ENCODE measurements at regions not wholly inside any gene's neighbourhood (a gene's known extent, or its start where the extent isn't known, plus 50 kb on each side); places are given as distances from the start of the nearest gene placed in this dataset.
A peak's percentile ranks its signal among the peaks of the same experiment; 100 is the strongest.

DNA sequence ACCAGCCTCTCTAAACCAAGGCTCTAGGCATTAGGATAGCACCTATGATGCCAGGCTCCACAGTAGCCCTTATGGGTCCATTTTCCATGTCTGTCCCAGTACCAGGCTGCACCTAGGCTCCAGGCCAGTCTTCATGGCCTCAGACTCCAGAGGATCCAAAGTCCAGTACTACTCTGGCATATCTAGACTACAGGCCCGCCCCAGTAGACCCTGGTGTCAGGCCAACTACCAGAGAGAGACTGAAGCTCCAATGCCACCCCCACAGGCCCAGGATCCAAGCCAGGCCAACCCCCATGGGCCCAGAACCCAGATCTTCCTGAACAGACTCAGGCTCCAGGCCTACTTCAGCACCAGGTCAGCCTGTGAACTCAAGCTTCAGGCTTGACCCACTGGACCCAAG is 287.0 kb downstream of the KCNC2 start:
- Histone ChIP-seq H3K36me3 (ENCODE audit: insufficient read depth, low read length) (no peaks in the 10 kb centered on the region), H3K27ac (ENCODE audit: low read depth, low read length) (no peak overlapping the region), H3K4me3 (ENCODE audit: low read length) (no peak overlapping the region), H3K4me1 (ENCODE audit: insufficient read depth, low read length) (no peaks in the 10 kb centered on the region), H3K9me3 (ENCODE audit: low read length) (no peaks in the 10 kb centered on the region), H3K27me3 (ENCODE audit: insufficient read depth, low read length, poor library complexity, severe bottlenecking) (no peaks in the 10 kb centered on the region)
- no peak for DNase-seq
- ChIA-PET CTCF (no interaction called here), POLR2A (no interaction called here)
- Mint-ChIP-seq H3K4me3 (no peak overlapping the region), H3K27ac (no peak overlapping the region), H3K27me3 (no peaks in the 10 kb centered on the region), H3K9me3 (peaks cover 0 to 9% (median 2%) of the 10 kb centered on the region in 5 donors), H3K36me3 (no peaks in the 10 kb centered on the region), H3K4me1 (no peaks in the 10 kb centered on the region)

DNA sequence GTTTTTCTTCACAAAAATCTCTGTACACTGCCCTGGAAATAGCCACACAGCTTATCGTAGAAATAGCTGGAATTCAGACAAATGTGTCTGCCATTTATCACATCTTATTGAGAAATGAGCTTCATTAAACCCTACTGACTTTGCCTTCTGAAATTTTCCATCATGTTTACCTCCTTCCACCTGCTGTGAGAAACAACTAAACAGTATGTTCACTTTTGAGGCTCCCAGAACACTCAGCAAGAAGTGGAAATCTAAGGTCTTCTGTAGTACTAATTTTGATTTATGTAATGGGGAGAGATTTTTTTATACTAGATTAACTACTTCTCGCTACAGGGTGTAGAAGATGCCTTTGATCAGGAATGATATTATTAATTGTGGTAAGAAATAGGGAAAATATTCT is 268.0 kb downstream of the KCNC2 start:
- no peaks in the 10 kb centered on the region for H3K27me3 Mint-ChIP-seq
- Histone ChIP-seq H3K36me3 (ENCODE audit: insufficient read depth, low read length) (no peaks in the 10 kb centered on the region), H3K27ac (ENCODE audit: low read depth, low read length) (no peak overlapping the region), H3K4me3 (ENCODE audit: low read length) (no peak overlapping the region), H3K4me1 (ENCODE audit: insufficient read depth, low read length) (peaks cover 5% of the 10 kb centered on the region), H3K27me3 (ENCODE audit: insufficient read depth, low read length, poor library complexity, severe bottlenecking) (no peaks in the 10 kb centered on the region), H3K9me3 (ENCODE audit: low read length) (no peaks in the 10 kb centered on the region)
- ChIA-PET POLR2A (no interaction called here), CTCF (no interaction called here)
- no peaks in the 10 kb centered on the region for H3K9me3 Mint-ChIP-seq
- H3K4me1 Mint-ChIP-seq: peaks cover 19 to 32% (median 29%) of the 10 kb centered on the region in 3 donors
- no peak for DNase-seq
- H3K27ac Mint-ChIP-seq: no peak overlapping the region
- no peaks in the 10 kb centered on the region for H3K36me3 Mint-ChIP-seq
- no peak overlapping the region for H3K4me3 Mint-ChIP-seq

DNA sequence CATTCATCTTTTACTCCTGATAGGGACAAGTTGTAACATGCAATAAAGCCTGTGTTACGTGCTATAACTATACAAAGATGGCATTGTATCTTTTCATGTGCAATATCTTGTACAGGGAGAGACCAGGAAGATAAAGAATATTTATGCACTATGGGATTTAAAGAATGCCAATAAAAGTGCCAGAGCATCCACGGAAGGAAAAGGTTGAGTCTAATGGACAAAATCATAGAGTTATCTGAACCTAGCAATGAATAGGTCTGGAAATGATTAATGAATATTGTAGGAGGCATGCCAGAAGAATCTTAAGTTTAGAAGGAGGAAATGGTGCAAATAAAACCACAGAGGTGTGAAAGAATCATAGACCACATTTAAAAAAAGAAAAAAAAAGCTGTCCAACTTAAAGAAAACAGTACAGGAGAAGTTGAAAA is 263.9 kb downstream of the KCNC2 start:
- H3K27me3 Mint-ChIP-seq: no peaks in the 10 kb centered on the region

DNA sequence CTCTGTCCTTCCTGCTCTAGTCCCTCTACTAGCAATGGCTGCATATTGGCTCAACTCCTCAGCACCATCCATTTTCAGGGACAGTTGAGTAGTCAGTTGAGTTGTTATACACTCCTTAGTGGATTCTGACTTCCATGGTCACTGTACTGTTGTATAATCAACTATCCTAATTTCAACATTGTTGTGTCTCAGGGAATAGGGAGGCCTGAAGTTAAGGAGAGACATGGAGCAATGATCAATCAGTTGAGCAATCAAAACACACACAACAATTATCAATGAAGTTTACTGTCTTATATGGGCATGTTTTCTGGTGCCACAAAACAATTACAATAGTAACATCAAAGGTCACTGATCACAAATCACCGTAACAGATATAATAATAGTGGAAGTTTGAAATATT is 255.9 kb downstream of the KCNC2 start:
- no peak overlapping the region for H3K4me3 Mint-ChIP-seq
- no peaks in the 10 kb centered on the region for H3K4me1 Mint-ChIP-seq
- H3K27ac Mint-ChIP-seq: no peak overlapping the region
- Histone ChIP-seq H3K27ac (ENCODE audit: low read depth, low read length) (no peak overlapping the region), H3K9me3 (ENCODE audit: low read length) (no peaks in the 10 kb centered on the region), H3K36me3 (ENCODE audit: insufficient read depth, low read length) (no peaks in the 10 kb centered on the region), H3K27me3 (ENCODE audit: insufficient read depth, low read length, poor library complexity, severe bottlenecking) (no peaks in the 10 kb centered on the region), H3K4me1 (ENCODE audit: insufficient read depth, low read length) (no peaks in the 10 kb centered on the region), H3K4me3 (ENCODE audit: low read length) (no peak overlapping the region)
- H3K36me3 Mint-ChIP-seq: no peaks in the 10 kb centered on the region
- no peak for DNase-seq
- H3K9me3 Mint-ChIP-seq: peaks cover 0 to 3% (median 0%) of the 10 kb centered on the region in 5 donors
- ChIA-PET POLR2A (no interaction called here), CTCF (no interaction called here)
- H3K27me3 Mint-ChIP-seq: no peaks in the 10 kb centered on the region

More for the DNA sequence above, 263.9 kb downstream of the KCNC2 start:
- no peaks in the 10 kb centered on the region for H3K36me3 ChIP-seq (ENCODE audit: insufficient read depth, low read length)
- ChIA-PET POLR2A (no interaction called here), CTCF (no interaction called here)
- no peaks in the 10 kb centered on the region for H3K27me3 ChIP-seq (ENCODE audit: insufficient read depth, low read length, poor library complexity, severe bottlenecking)
- DNase-seq: peak in 2 of 5 donors; percentile 27 to 48
- no peaks in the 10 kb centered on the region for H3K9me3 ChIP-seq (ENCODE audit: low read length)
- Mint-ChIP-seq H3K36me3 (no peaks in the 10 kb centered on the region), H3K4me3 (peak overlapping the region; percentile 26 to 64 (median 49)), H3K27ac (peak overlapping the region; percentile 1 to 72 (median 25)), H3K9me3 (no peaks in the 10 kb centered on the region), H3K4me1 (peaks cover 23 to 35% (median 35%) of the 10 kb centered on the region in 3 donors)
- H3K4me1 ChIP-seq (ENCODE audit: insufficient read depth, low read length): peaks cover 5% of the 10 kb centered on the region
- no peak overlapping the region for H3K4me3 ChIP-seq (ENCODE audit: low read length)
- H3K27ac ChIP-seq (ENCODE audit: low read depth, low read length): no peak overlapping the region

DNA sequence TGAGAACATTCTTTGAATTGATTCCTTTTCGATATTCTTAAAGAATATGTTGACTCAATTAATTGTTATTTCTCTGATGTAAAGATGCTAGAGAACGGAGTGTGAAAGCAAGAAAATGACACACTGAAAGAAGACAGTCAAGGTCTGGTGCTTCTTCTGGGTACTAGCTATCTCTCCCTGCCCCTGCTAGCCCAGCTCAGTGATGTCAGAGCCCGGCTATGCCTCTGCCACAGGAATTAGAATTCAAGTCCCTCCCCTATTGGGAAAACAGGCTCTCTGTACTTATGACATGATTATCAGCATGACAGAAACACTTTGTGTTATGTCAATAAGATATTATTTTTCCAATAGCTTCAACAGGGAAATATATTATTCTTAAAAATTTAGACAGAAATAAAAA is 252.4 kb downstream of the KCNC2 start:
- Mint-ChIP-seq H3K4me1 (no peaks in the 10 kb centered on the region), H3K27ac (no peak overlapping the region), H3K36me3 (no peaks in the 10 kb centered on the region), H3K27me3 (no peaks in the 10 kb centered on the region), H3K9me3 (peaks cover 0 to 7% (median 2%) of the 10 kb centered on the region in 5 donors), H3K4me3 (no peak overlapping the region)
- Histone ChIP-seq H3K36me3 (ENCODE audit: insufficient read depth, low read length) (no peaks in the 10 kb centered on the region), H3K27me3 (ENCODE audit: insufficient read depth, low read length, poor library complexity, severe bottlenecking) (no peaks in the 10 kb centered on the region), H3K9me3 (ENCODE audit: low read length) (no peaks in the 10 kb centered on the region), H3K4me3 (ENCODE audit: low read length) (no peak overlapping the region), H3K4me1 (ENCODE audit: insufficient read depth, low read length) (no peaks in the 10 kb centered on the region), H3K27ac (ENCODE audit: low read depth, low read length) (no peak overlapping the region)
- ChIA-PET POLR2A (no interaction called here), CTCF (no interaction called here)
- DNase-seq: no peak

DNA sequence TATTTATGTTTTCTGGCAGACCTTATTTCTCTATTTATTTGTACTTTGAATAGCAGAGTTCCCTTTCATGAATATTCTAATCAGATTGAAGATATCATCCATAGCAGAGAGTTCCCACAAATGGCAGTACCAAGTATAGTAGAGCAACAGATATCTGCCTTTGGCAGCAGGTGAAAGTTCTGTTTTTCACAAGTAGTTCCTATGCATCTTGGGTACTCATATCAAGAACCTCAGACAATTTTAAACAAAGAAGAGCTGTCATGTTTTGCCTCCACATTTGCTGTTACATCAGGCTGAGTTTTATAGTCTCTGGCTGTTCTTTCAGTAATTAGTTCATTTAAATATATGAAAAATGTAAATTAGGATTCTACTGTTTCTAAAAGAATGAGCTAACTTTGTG is 252.0 kb downstream of the KCNC2 start:
- no peaks in the 10 kb centered on the region for H3K4me1 Mint-ChIP-seq
- no peak overlapping the region for H3K4me3 Mint-ChIP-seq
- no peaks in the 10 kb centered on the region for H3K36me3 ChIP-seq (ENCODE audit: insufficient read depth, low read length)
- ChIA-PET POLR2A (no interaction called here), CTCF (no interaction called here)
- H3K27me3 ChIP-seq (ENCODE audit: insufficient read depth, low read length, poor library complexity, severe bottlenecking): no peaks in the 10 kb centered on the region
- no peaks in the 10 kb centered on the region for H3K9me3 ChIP-seq (ENCODE audit: low read length)
- H3K4me1 ChIP-seq (ENCODE audit: insufficient read depth, low read length): no peaks in the 10 kb centered on the region
- DNase-seq: no peak
- H3K36me3 Mint-ChIP-seq: no peaks in the 10 kb centered on the region
- no peak overlapping the region for H3K27ac ChIP-seq (ENCODE audit: low read depth, low read length)
- H3K4me3 ChIP-seq (ENCODE audit: low read length): no peak overlapping the region
- no peak overlapping the region for H3K27ac Mint-ChIP-seq
- H3K9me3 Mint-ChIP-seq: peaks cover 0 to 7% (median 2%) of the 10 kb centered on the region in 5 donors
- no peaks in the 10 kb centered on the region for H3K27me3 Mint-ChIP-seq

DNA sequence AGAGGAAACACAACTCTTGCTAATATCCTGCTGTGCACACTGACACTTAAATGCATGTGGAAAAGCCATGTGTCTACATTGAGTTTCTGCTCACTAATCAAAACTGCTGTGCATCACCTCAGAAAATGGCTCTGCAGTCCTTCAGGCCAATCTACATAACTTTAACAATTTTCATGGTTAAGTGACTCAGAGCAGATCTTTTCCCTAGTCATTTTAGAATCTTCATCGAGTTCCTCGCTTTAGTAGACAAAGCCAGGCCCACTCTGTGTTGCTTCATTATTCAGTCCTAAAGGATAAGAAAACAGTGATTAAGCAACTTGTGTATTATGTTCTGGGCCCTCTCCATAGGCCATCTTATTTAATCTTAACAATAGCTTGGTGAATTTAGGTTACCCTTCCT is 250.0 kb downstream of the KCNC2 start:
- no peaks in the 10 kb centered on the region for H3K4me1 Mint-ChIP-seq
- H3K27ac ChIP-seq (ENCODE audit: low read depth, low read length): no peak overlapping the region
- ChIA-PET CTCF (no interaction called here), POLR2A (no interaction called here)
- H3K36me3 ChIP-seq (ENCODE audit: insufficient read depth, low read length): no peaks in the 10 kb centered on the region
- H3K27ac Mint-ChIP-seq: no peak overlapping the region
- H3K9me3 Mint-ChIP-seq: peaks cover 0 to 7% (median 2%) of the 10 kb centered on the region in 5 donors
- DNase-seq: no peak
- H3K4me3 Mint-ChIP-seq: no peak overlapping the region
- no peaks in the 10 kb centered on the region for H3K4me1 ChIP-seq (ENCODE audit: insufficient read depth, low read length)
- no peaks in the 10 kb centered on the region for H3K27me3 Mint-ChIP-seq
- H3K27me3 ChIP-seq (ENCODE audit: insufficient read depth, low read length, poor library complexity, severe bottlenecking): no peaks in the 10 kb centered on the region
- no peak overlapping the region for H3K4me3 ChIP-seq (ENCODE audit: low read length)
- H3K36me3 Mint-ChIP-seq: no peaks in the 10 kb centered on the region
- no peaks in the 10 kb centered on the region for H3K9me3 ChIP-seq (ENCODE audit: low read length)

DNA sequence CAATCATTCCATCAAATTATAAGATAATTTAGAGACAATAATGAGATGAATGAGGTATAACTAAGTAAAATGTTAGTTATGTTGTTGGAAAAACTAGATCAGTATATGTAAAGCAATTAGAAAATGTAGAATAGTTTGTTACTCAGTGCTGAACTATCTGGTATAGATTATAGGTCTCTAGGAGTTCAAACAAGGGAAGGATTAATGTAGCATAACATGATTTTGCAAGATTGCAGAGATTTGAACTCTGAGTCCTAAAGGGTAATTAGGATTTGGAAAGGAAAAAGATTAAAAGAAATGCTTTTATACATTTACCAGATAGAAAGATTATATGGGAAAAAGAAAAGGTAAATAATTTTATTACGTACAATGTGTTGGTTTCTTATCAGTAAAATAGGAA is 246.3 kb downstream of the KCNC2 start:
- Histone ChIP-seq H3K27ac (ENCODE audit: low read depth, low read length) (no peak overlapping the region), H3K27me3 (ENCODE audit: insufficient read depth, low read length, poor library complexity, severe bottlenecking) (no peaks in the 10 kb centered on the region), H3K36me3 (ENCODE audit: insufficient read depth, low read length) (no peaks in the 10 kb centered on the region), H3K4me1 (ENCODE audit: insufficient read depth, low read length) (no peaks in the 10 kb centered on the region), H3K9me3 (ENCODE audit: low read length) (no peaks in the 10 kb centered on the region), H3K4me3 (ENCODE audit: low read length) (no peak overlapping the region)
- Mint-ChIP-seq H3K9me3 (peaks cover 0 to 7% (median 0%) of the 10 kb centered on the region in 5 donors), H3K4me1 (no peaks in the 10 kb centered on the region), H3K27ac (no peak overlapping the region), H3K36me3 (no peaks in the 10 kb centered on the region), H3K27me3 (no peaks in the 10 kb centered on the region), H3K4me3 (no peak overlapping the region)
- DNase-seq: no peak
- ChIA-PET POLR2A (no interaction called here), CTCF (no interaction called here)

DNA sequence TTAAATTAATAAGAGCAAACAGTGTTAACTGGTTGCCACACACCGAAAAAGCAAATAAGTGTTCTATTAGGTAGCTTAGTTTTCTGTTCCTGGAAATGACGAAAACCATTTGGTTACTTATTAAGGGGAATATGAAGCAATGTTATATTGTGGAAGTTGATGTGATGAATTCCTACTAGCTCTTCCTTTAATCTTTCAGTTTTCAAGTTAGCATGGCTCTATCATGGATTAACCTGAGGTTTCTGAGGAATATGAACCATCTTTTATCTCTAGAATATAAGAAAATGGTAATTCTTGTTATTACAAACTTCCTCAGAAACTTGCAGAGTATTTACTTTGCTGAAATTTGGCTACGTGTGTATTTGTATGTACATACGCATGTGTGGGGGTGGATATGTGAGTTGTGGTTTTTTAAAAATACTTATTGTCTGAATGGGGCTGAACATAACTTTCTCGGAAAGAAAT is 245.7 kb downstream of the KCNC2 start:
- H3K9me3 ChIP-seq (ENCODE audit: low read length): no peaks in the 10 kb centered on the region

More for the DNA sequence above, 245.7 kb downstream of the KCNC2 start:
- H3K4me3 ChIP-seq (ENCODE audit: low read length): no peak overlapping the region
- Mint-ChIP-seq H3K27ac (no peak overlapping the region), H3K27me3 (no peaks in the 10 kb centered on the region), H3K4me3 (no peak overlapping the region), H3K9me3 (peaks cover 0 to 7% (median 0%) of the 10 kb centered on the region in 5 donors), H3K36me3 (no peaks in the 10 kb centered on the region), H3K4me1 (no peaks in the 10 kb centered on the region)
- no peaks in the 10 kb centered on the region for H3K4me1 ChIP-seq (ENCODE audit: insufficient read depth, low read length)
- ChIA-PET POLR2A (no interaction called here), CTCF (no interaction called here)
- no peak overlapping the region for H3K27ac ChIP-seq (ENCODE audit: low read depth, low read length)
- DNase-seq: no peak
- no peaks in the 10 kb centered on the region for H3K36me3 ChIP-seq (ENCODE audit: insufficient read depth, low read length)
- H3K27me3 ChIP-seq (ENCODE audit: insufficient read depth, low read length, poor library complexity, severe bottlenecking): no peaks in the 10 kb centered on the region
